ENCODE measurements at regions not wholly inside any gene's neighbourhood (a gene's known extent, or its start where the extent isn't known, plus 50 kb on each side); places are given as distances from the start of the nearest gene placed in this dataset.

GRCh38 chr4:141413366-141413765 is 192.7 kb downstream of the ZNF330 start:
- ChIA-PET CTCF (ENCODE audit: low intra/inter-chr PET ratio, low total read pairs) (no interaction called here), POLR2A (no interaction called here)
- ATAC-seq (no peak), DNase-seq (ENCODE audit: low spot score) (no peak), FAIRE-seq (no peak)
- Histone ChIP-seq H4K20me1 (ENCODE audit: insufficient read depth, low read length) (no peaks in the 10 kb centered on the region), H3K4me3 (replicated peaks in 1 of 3; ENCODE audit: insufficient read depth in 1 of 3, low read depth in 2 of 3, low read length in 3 of 3) (no peak overlapping the region), H3K27me3 (ENCODE audit: control insufficient read depth in 1 of 2, insufficient read depth in 2 of 2, low read length in 2 of 2) (no peaks in the 10 kb centered on the region; a peak in 1 of 5 replicates), H3K79me2 (ENCODE audit: insufficient read depth, low read length) (no peaks in the 10 kb centered on the region), H2AFZ (ENCODE audit: low read length) (no peak overlapping the region), H3K9me3 (ENCODE audit: low read length) (no peaks in the 10 kb centered on the region), H3K27ac (ENCODE audit: extremely low read length, insufficient read depth, low read length) (no peak overlapping the region), H3K4me2 (ENCODE audit: low read depth, low read length) (no peak overlapping the region), H3K4me1 (ENCODE audit: insufficient read depth, low read length) (no peaks in the 10 kb centered on the region), H3K9ac (ENCODE audit: insufficient read depth, low read depth, low read length) (no peak overlapping the region), H3K36me3 (replicated peaks in 1 of 2; ENCODE audit: control insufficient read depth in 1 of 2, insufficient read depth in 2 of 2, low read length in 2 of 2) (no peaks in the 10 kb centered on the region)
- no TSS peak for BruUV-seq (replicated peaks)
- 17% methylated on average over 2 of the region's 2 CpGs for WGBS (ENCODE audit: low lambda C conversion rate)
- intact Hi-C loops (cut with micrococcal nuclease; ENCODE audit: unreplicated experiment) (no loop called here), in situ Hi-C loops (cut with HindIII; ENCODE audit: extremely low pct_ligation_motif_present, low pct_unique_long_range_greater_than_20kb) (no loop called here)
- TF ChIP-seq MTF1 (CRISPR knock-in tag; IDR thresholded peaks at IDR 0.05) (no peak), KDM4B (CRISPR knock-in tag; IDR thresholded peaks at IDR 0.05) (no peak), TP53 (CRISPR knock-in tag; conservative IDR thresholded peaks at IDR 0.05) (no peak), EEA1 (CRISPR knock-in tag; IDR thresholded peaks at IDR 0.05; ENCODE audit: borderline replicate concordance) (no peak), MAF1 (CRISPR knock-in tag; IDR thresholded peaks at IDR 0.05; ENCODE audit: borderline replicate concordance) (no peak), HNF1A (IDR thresholded peaks at IDR 0.05; ENCODE audit: low read depth) (no peak), HNF1A (CRISPR knock-in tag; IDR thresholded peaks at IDR 0.05; ENCODE audit: borderline replicate concordance) (no peak), THAP9 (CRISPR knock-in tag; IDR thresholded peaks at IDR 0.05; ENCODE audit: borderline replicate concordance) (no peak), FOXM1 (CRISPR knock-in tag; IDR thresholded peaks at IDR 0.05) (no peak), ZNF713 (CRISPR knock-in tag; IDR thresholded peaks at IDR 0.05) (no peak), ZNF766 (CRISPR knock-in tag; IDR thresholded peaks at IDR 0.05; ENCODE audit: borderline replicate concordance) (no peak), ZSCAN25 (CRISPR knock-in tag; IDR thresholded peaks at IDR 0.05) (no peak), AGO1 (IDR thresholded peaks at IDR 0.05; ENCODE audit: low read depth, low read length, poor library complexity, severe bottlenecking) (no peak)
- TF ChIP-seq, protein P1, sequence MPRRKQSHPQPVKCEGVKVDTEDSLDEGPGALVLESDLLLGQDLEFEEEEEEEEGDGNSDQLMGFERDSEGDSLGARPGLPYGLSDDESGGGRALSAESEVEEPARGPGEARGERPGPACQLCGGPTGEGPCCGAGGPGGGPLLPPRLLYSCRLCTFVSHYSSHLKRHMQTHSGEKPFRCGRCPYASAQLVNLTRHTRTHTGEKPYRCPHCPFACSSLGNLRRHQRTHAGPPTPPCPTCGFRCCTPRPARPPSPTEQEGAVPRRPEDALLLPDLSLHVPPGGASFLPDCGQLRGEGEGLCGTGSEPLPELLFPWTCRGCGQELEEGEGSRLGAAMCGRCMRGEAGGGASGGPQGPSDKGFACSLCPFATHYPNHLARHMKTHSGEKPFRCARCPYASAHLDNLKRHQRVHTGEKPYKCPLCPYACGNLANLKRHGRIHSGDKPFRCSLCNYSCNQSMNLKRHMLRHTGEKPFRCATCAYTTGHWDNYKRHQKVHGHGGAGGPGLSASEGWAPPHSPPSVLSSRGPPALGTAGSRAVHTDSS (CRISPR knock-in tag; conservative IDR thresholded peaks at IDR 0.05), result no peak
- TF ChIP-seq, protein P2, sequence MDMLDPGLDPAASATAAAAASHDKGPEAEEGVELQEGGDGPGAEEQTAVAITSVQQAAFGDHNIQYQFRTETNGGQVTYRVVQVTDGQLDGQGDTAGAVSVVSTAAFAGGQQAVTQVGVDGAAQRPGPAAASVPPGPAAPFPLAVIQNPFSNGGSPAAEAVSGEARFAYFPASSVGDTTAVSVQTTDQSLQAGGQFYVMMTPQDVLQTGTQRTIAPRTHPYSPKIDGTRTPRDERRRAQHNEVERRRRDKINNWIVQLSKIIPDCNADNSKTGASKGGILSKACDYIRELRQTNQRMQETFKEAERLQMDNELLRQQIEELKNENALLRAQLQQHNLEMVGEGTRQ (IDR thresholded peaks at IDR 0.05; ENCODE audit: low read depth, low read length), result no peak
- TF ChIP-seq, protein P2 (CRISPR knock-in tag; IDR thresholded peaks at IDR 0.05; ENCODE audit: borderline replicate concordance), result no peak
